ENCODE measurements at regions not wholly inside any gene's neighbourhood (a gene's known extent, or its start where the extent isn't known, plus 50 kb on each side); places are given as distances from the start of the nearest gene placed in this dataset.

GRCh38 chr2:103734911-103735310 lies 973.1 kb downstream of the TMEM182 start:
- H3K4me3 ChIP-seq = no peak overlapping the region
- H2AFZ ChIP-seq = no peak overlapping the region
- no peak overlapping the region for H3K4me2 ChIP-seq (ENCODE audit: unreplicated experiment)
- no peaks in the 10 kb centered on the region for H3K79me2 ChIP-seq (ENCODE audit: insufficient read depth)
- no peaks in the 10 kb centered on the region for H3K27me3 ChIP-seq (replicated peaks; ENCODE audit: insufficient read depth)
- TF ChIP-seq EZH2 (IDR thresholded peaks at IDR 0.05; ENCODE audit: insufficient read depth, poor library complexity, severe bottlenecking) = no peak
- TF ChIP-seq EZH2phosphoT487 (IDR thresholded peaks at IDR 0.05; ENCODE audit: insufficient read depth, low read depth) = no peak
- no peaks in the 10 kb centered on the region for H3K9me2 ChIP-seq (ENCODE audit: insufficient read depth)
- H3K36me3 ChIP-seq (ENCODE audit: low read depth) = no peaks in the 10 kb centered on the region
- no peak overlapping the region for H3K9ac ChIP-seq
- no peaks in the 10 kb centered on the region for H3K9me3 ChIP-seq (ENCODE audit: low read depth)
- H3K4me1 ChIP-seq (ENCODE audit: insufficient read depth) = no peaks in the 10 kb centered on the region
- no peak overlapping the region for H3K27ac ChIP-seq
- no peaks in the 10 kb centered on the region for H4K20me1 ChIP-seq (ENCODE audit: insufficient read depth)
- in situ Hi-C loops (cut with MboI) = no loop called here
- no peaks in the 10 kb centered on the region for H3F3A ChIP-seq (ENCODE audit: insufficient read depth)
- no peak for DNase-seq

GRCh38 chr2:103738108-103738507 lies 976.3 kb downstream of the TMEM182 start:
- WGBS, 2 experiments (ENCODE audit: low coverage in 1 of 2, low lambda C conversion rate in 2 of 2, missing lambda C conversion rate in 2 of 2) = 35 to 37% methylated on average over 3 of the region's 3 CpGs
- in situ Hi-C loops (cut with MboI) = no loop called here
- H3K27ac ChIP-seq = no peak overlapping the region

GRCh38 chr2:103738606-103739005 lies 976.8 kb downstream of the TMEM182 start:
- WGBS, 2 experiments (ENCODE audit: low coverage in 1 of 2, low lambda C conversion rate in 2 of 2, missing lambda C conversion rate in 2 of 2) = 0 to 6% methylated on average over 1 of the region's 1 CpG

More at GRCh38 chr2:103738108-103738507, 976.3 kb downstream of the TMEM182 start:
- DNase-seq = no peak
- H3K27me3 ChIP-seq (replicated peaks; ENCODE audit: insufficient read depth) = no peaks in the 10 kb centered on the region
- no peak overlapping the region for H3K4me2 ChIP-seq (ENCODE audit: unreplicated experiment)
- H3F3A ChIP-seq (ENCODE audit: insufficient read depth) = no peaks in the 10 kb centered on the region
- no peak overlapping the region for H3K9ac ChIP-seq
- H2AFZ ChIP-seq = no peak overlapping the region
- no peaks in the 10 kb centered on the region for H3K36me3 ChIP-seq (ENCODE audit: low read depth)
- H3K4me3 ChIP-seq = no peak overlapping the region
- TF ChIP-seq EZH2 (IDR thresholded peaks at IDR 0.05; ENCODE audit: insufficient read depth, poor library complexity, severe bottlenecking) = no peak
- no peak for TF ChIP-seq EZH2phosphoT487 (IDR thresholded peaks at IDR 0.05; ENCODE audit: insufficient read depth, low read depth)
- H3K4me1 ChIP-seq (ENCODE audit: insufficient read depth) = no peaks in the 10 kb centered on the region
- H4K20me1 ChIP-seq (ENCODE audit: insufficient read depth) = no peaks in the 10 kb centered on the region
- H3K9me2 ChIP-seq (ENCODE audit: insufficient read depth) = no peaks in the 10 kb centered on the region
- H3K9me3 ChIP-seq (ENCODE audit: low read depth) = no peaks in the 10 kb centered on the region
- no peaks in the 10 kb centered on the region for H3K79me2 ChIP-seq (ENCODE audit: insufficient read depth)

GRCh38 chr2:103739186-103739585 lies 977.4 kb downstream of the TMEM182 start:
- Histone ChIP-seq H3K79me2 (ENCODE audit: insufficient read depth) (no peaks in the 10 kb centered on the region), H4K20me1 (ENCODE audit: insufficient read depth) (no peaks in the 10 kb centered on the region), H3K9ac (no peak overlapping the region), H3K4me2 (ENCODE audit: unreplicated experiment) (no peak overlapping the region), H3K27me3 (replicated peaks; ENCODE audit: insufficient read depth) (no peaks in the 10 kb centered on the region), H3K36me3 (ENCODE audit: low read depth) (no peaks in the 10 kb centered on the region), H3K9me3 (ENCODE audit: low read depth) (no peaks in the 10 kb centered on the region), H2AFZ (no peak overlapping the region), H3K27ac (no peak overlapping the region), H3K4me1 (ENCODE audit: insufficient read depth) (no peaks in the 10 kb centered on the region), H3K4me3 (no peak overlapping the region), H3F3A (ENCODE audit: insufficient read depth) (no peaks in the 10 kb centered on the region), H3K9me2 (ENCODE audit: insufficient read depth) (no peaks in the 10 kb centered on the region)
- no peak for TF ChIP-seq EZH2phosphoT487 (IDR thresholded peaks at IDR 0.05; ENCODE audit: insufficient read depth, low read depth)
- no peak for TF ChIP-seq EZH2 (IDR thresholded peaks at IDR 0.05; ENCODE audit: insufficient read depth, poor library complexity, severe bottlenecking)
- no peak for DNase-seq
- WGBS, 2 experiments (ENCODE audit: low coverage in 1 of 2, low lambda C conversion rate in 2 of 2, missing lambda C conversion rate in 2 of 2) = 4 to 8% methylated on average over 3 of the region's 3 CpGs
- in situ Hi-C loops (cut with MboI) = no loop called here

More at GRCh38 chr2:103738606-103739005, 976.8 kb downstream of the TMEM182 start:
- Histone ChIP-seq H3K27ac (no peak overlapping the region), H3K36me3 (ENCODE audit: low read depth) (no peaks in the 10 kb centered on the region), H3K4me1 (ENCODE audit: insufficient read depth) (no peaks in the 10 kb centered on the region), H3K9me2 (ENCODE audit: insufficient read depth) (no peaks in the 10 kb centered on the region), H4K20me1 (ENCODE audit: insufficient read depth) (no peaks in the 10 kb centered on the region), H3K27me3 (replicated peaks; ENCODE audit: insufficient read depth) (no peaks in the 10 kb centered on the region), H3K4me2 (ENCODE audit: unreplicated experiment) (no peak overlapping the region), H2AFZ (no peak overlapping the region), H3F3A (ENCODE audit: insufficient read depth) (no peaks in the 10 kb centered on the region), H3K79me2 (ENCODE audit: insufficient read depth) (no peaks in the 10 kb centered on the region), H3K9me3 (ENCODE audit: low read depth) (no peaks in the 10 kb centered on the region), H3K9ac (no peak overlapping the region), H3K4me3 (no peak overlapping the region)
- in situ Hi-C loops (cut with MboI) = no loop called here
- no peak for DNase-seq
- TF ChIP-seq EZH2 (IDR thresholded peaks at IDR 0.05; ENCODE audit: insufficient read depth, poor library complexity, severe bottlenecking) = no peak
- TF ChIP-seq EZH2phosphoT487 (IDR thresholded peaks at IDR 0.05; ENCODE audit: insufficient read depth, low read depth) = no peak

- no peak overlapping the region for H3K4me3 ChIP-seq
Measured at GRCh38 chr2:103739921-103740320, 978.1 kb downstream of the TMEM182 start.

More at GRCh38 chr2:103739921-103740320, 978.1 kb downstream of the TMEM182 start:
- H3K9me3 ChIP-seq (ENCODE audit: low read depth) = no peaks in the 10 kb centered on the region
- TF ChIP-seq EZH2phosphoT487 (IDR thresholded peaks at IDR 0.05; ENCODE audit: insufficient read depth, low read depth) = no peak
- TF ChIP-seq EZH2 (IDR thresholded peaks at IDR 0.05; ENCODE audit: insufficient read depth, poor library complexity, severe bottlenecking) = no peak
- no peaks in the 10 kb centered on the region for H3F3A ChIP-seq (ENCODE audit: insufficient read depth)
- no peak overlapping the region for H3K4me2 ChIP-seq (ENCODE audit: unreplicated experiment)
- no peaks in the 10 kb centered on the region for H3K27me3 ChIP-seq (replicated peaks; ENCODE audit: insufficient read depth)
- WGBS, 2 experiments (ENCODE audit: low coverage in 1 of 2, low lambda C conversion rate in 2 of 2, missing lambda C conversion rate in 2 of 2) = 19 to 20% methylated on average over 1 of the region's 1 CpG
- no peaks in the 10 kb centered on the region for H3K4me1 ChIP-seq (ENCODE audit: insufficient read depth)
- H3K9me2 ChIP-seq (ENCODE audit: insufficient read depth) = no peaks in the 10 kb centered on the region
- no peak for DNase-seq
- in situ Hi-C loops (cut with MboI) = no loop called here
- H2AFZ ChIP-seq = no peak overlapping the region
- no peak overlapping the region for H3K27ac ChIP-seq
- H3K36me3 ChIP-seq (ENCODE audit: low read depth) = no peaks in the 10 kb centered on the region
- H3K9ac ChIP-seq = no peak overlapping the region
- no peaks in the 10 kb centered on the region for H4K20me1 ChIP-seq (ENCODE audit: insufficient read depth)
- no peaks in the 10 kb centered on the region for H3K79me2 ChIP-seq (ENCODE audit: insufficient read depth)

Data from GM23248 (cell line).